Cardiac fibroblast (primary cell): ENCODE measurements at regions not wholly inside any gene's neighbourhood (a gene's known extent, or its start where the extent isn't known, plus 50 kb on each side); places are given as distances from the start of the nearest gene placed in this dataset.
"Not testable (repeated sequence)": the region's sequence is repeated elsewhere in the genome, so short reads cannot be mapped to it uniquely, and the experiment has no call there.

Source experiments
- DNase-seq, 2 donors: peaks; one replicate each; pipeline versions ENCODE4 v3.0.0 to v3.0.0-alpha.2; 2010; ENCODE audit warnings: low read depth in 2 of 2
- H3K4me3 ChIP-seq, 2 donors: replicated peaks in 1 of 2; 1 replicate in 1 of 2; 2 replicates in 1 of 2; pipeline ENCODE4 v1.5.1; 2011; ENCODE audit warnings: low read depth in 2 of 2, low read length in 2 of 2, mild to moderate bottlenecking in 2 of 2, moderate library complexity in 1 of 2
- TF ChIP-seq, protein P1 (sequence below): IDR thresholded peaks from one replicate; pipeline ENCODE4 v1.5.1; 2011; ENCODE audit warnings: low read depth, mild to moderate bottlenecking, low read length, inconsistent platforms

DNA sequence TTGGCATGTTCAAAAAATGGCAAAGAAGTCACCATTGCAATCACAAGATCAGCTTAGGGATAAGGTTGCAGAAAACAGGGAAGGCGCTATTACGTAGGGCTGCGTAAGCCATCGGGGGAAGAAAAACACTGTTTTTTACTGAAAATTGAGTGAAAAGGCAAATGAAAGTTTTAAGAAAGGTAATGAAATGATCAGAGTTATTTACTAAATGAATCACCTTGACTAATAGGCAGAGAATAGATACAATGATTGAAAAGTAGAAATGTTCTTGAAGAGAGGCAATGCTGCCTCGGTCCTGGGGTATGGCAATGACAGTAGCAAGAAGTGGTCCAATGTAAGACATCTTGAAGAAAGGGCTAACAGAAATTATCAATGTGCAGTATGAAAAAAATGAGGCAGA lies 1227.8 kb upstream of the ZEB2 start:
- TF ChIP-seq, protein P1, sequence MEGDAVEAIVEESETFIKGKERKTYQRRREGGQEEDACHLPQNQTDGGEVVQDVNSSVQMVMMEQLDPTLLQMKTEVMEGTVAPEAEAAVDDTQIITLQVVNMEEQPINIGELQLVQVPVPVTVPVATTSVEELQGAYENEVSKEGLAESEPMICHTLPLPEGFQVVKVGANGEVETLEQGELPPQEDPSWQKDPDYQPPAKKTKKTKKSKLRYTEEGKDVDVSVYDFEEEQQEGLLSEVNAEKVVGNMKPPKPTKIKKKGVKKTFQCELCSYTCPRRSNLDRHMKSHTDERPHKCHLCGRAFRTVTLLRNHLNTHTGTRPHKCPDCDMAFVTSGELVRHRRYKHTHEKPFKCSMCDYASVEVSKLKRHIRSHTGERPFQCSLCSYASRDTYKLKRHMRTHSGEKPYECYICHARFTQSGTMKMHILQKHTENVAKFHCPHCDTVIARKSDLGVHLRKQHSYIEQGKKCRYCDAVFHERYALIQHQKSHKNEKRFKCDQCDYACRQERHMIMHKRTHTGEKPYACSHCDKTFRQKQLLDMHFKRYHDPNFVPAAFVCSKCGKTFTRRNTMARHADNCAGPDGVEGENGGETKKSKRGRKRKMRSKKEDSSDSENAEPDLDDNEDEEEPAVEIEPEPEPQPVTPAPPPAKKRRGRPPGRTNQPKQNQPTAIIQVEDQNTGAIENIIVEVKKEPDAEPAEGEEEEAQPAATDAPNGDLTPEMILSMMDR = no peak
- DNase-seq = no peak
- no peak overlapping the region for H3K4me3 ChIP-seq

DNA sequence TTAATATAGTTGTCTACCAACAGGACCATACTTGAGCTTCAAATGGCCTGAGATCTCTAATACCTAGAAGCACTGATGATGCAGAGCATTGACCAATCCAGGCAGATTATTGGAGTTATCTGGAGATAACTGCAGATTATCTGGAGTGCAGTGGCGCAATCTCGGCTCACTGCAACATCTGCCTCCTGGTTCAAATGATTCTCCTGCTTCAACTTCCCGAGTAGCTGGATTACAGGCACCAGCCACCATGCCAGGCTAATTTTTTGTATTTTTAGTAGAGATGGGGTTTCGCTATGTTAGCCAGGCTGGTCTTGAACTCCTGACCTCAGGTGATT lies 1225.4 kb upstream of the ZEB2 start:
- not testable (repeated sequence) for H3K4me3 ChIP-seq, DNase-seq

DNA sequence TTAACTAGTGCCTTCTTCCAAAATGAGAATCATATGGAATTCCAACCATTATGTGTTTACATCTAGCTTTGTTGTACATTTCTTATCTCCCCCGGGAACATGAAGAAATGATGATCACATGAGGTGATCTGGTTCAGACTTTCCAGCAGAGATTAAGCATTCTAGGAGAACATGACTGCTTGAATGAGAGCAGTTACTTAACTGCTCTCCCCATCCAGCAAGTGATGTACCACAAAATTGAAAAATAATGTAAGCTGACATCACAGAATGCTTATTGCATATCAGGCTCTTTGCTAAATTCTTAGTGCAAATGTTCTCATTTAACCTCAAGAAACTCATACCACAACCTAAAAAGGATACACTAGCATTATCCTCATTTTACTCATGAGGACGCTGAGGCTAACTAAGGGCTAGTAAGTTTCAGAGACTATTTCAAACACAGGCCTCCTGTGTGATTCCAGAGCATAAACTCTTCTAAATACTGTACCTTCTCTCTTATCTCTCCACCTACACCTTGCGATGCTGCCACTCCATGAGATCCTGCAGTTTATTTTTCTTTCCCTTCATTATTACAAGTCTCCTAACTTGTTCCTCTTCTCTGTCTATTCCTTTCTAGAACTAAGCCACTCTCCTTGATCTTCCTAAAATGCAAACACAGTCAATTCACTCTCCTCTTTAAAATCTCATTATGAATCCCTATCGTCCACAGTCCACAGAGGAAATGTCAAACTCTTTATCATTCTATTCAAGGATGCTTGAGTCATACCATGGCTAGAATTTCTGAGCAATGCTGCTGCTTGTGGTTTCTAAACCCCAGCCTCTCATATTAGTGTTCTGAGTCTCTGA lies 1224.8 kb upstream of the ZEB2 start:
- TF ChIP-seq, protein P1 = no peak
- DNase-seq = peak; percentile 85 to 92
- H3K4me3 ChIP-seq = no peak overlapping the region

DNA sequence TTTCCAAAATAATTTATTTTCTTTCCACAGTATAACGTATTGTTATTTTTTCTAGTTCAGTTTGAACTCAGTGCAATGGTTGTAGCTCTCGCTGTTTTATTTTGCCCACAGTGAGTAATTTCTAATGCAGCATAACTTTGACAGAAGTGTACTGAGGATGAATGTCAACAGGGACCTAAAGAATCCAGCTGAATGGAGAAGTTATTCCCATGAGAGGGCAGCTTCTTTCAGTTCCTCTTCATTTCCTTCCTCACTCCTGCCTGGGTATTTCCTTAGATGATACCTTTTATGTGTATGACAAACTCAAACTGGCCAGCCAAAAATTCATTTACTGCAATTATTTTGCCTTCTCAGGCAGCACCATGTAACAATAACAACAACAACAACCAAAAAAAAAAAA lies 1223.1 kb upstream of the ZEB2 start:
- TF ChIP-seq, protein P1 = no peak
- peak in 1 of 2 donors; percentile 59 for DNase-seq
- H3K4me3 ChIP-seq = no peak overlapping the region

DNA sequence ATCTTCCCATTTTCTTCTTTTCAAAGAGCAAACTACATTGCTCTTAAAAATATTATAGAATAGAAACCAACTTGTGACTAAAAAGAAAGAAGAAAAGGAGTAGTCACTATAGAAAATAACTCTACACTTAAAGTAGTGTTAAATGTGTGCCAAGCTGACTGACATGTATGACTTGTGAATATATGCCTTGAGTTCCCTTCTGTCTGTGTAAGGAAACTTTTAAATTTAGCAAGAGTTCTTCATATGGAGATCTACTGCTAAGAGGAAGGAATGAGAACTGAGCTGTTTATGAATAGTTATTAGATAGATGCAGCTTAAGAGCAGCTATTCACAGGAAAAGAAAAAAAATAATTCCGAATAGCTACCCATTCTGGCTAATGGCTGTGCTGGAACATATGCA lies 1221.7 kb upstream of the ZEB2 start:
- DNase-seq = no peak
- H3K4me3 ChIP-seq = no peak overlapping the region
- TF ChIP-seq, protein P1 = no peak

DNA sequence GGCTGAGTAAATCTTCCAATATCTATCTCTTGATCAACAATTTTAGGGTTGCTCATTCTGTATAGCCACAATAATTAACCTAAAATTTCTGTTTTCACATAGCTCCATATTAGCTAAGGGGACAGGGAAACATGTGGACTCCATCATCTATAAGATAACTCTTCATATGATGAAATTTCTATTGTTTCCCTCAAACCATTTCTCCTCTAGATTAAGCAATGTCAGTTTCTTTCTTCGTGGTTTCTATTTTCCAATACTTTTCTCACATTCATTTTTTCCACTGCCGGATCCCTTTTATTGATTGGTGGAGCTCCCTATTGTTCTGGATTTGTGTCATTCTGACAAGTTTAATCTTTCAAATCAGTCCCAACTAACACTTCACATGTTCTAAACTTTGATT lies 1221.3 kb upstream of the ZEB2 start:
- TF ChIP-seq, protein P1 = no peak
- H3K4me3 ChIP-seq = no peak overlapping the region
- DNase-seq = peak; percentile 23 to 28

DNA sequence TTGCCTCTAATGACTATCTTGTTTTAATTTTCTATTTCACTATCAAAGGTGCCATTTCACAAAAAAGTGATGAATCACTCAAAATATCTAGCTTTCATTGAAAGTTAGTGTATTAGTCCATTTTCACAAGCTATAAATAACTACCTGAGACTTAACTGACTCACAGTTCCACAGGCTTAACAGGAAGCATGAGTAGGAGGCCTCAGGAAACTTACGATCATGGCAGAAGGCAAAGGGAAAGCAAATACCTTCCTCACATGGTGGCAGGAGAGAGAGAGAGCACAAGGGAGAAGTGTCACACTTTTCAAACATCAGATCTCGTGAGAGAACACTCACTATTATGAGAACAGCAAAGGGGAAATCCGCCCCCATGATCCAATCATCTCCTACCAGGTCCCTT lies 1220.4 kb upstream of the ZEB2 start:
- TF ChIP-seq, protein P1 = no peak
- H3K4me3 ChIP-seq = no peak overlapping the region
- DNase-seq = peak; percentile 20 to 84
